HEK293 (cell line): ENCODE measurements at regions not wholly inside any gene's neighbourhood (a gene's known extent, or its start where the extent isn't known, plus 50 kb on each side); places are given as distances from the start of the nearest gene placed in this dataset.

Experiments
- CTCF ChIP-seq: fragments of 450-650 bp; formaldehyde crosslinking; IDR thresholded peaks from 2 replicates; pipeline ENCODE4 v1.5.1; 2016; ENCODE audit warnings: missing biosample characterization, missing genetic modification characterization
- GFI1B ChIP-seq: fragments of 450-650 bp; formaldehyde crosslinking; IDR thresholded peaks from 2 replicates; pipeline ENCODE4 v1.5.1; 2016; ENCODE audit warnings: missing biosample characterization, missing genetic modification characterization
- ZBTB8A ChIP-seq: fragments of 450-650 bp; formaldehyde crosslinking; IDR thresholded peaks from 2 replicates; pipeline ENCODE4 v1.5.1; 2016; ENCODE audit warnings: missing biosample characterization, missing genetic modification characterization
- ZNF221 ChIP-seq: fragments of 450-650 bp; formaldehyde crosslinking; IDR thresholded peaks from 2 replicates; pipeline ENCODE4 v1.5.1; 2017; ENCODE audit warnings: missing biosample characterization, missing genetic modification characterization, borderline replicate concordance
- ZNF513 ChIP-seq: fragments of 450-650 bp; IDR thresholded peaks from 2 replicates; pipeline ENCODE4 v1.5.1; 2018; ENCODE audit warnings: missing biosample characterization, missing genetic modification characterization

- TF ChIP-seq CTCF (no peak), ZBTB8A (tag by site-specific recombination) (no peak), ZNF513 (tag by site-specific recombination) (no peak), GFI1B (tag by site-specific recombination) (no peak), ZNF221 (tag by site-specific recombination) (no peak)
These were observed 145.0 kb upstream of the TNC start for GRCh38 chr9:115262952-115263351.
